HL-60 (cell line): ENCODE measurements at regions not wholly inside any gene's neighbourhood (a gene's known extent, or its start where the extent isn't known, plus 50 kb on each side); places are given as distances from the start of the nearest gene placed in this dataset.

Experiments
- DNase-seq, 2 experiments: peaks; one replicate each; pipeline ENCODE4 v3.0.0-alpha.2; 2010 to 2020; ENCODE audit warnings: low read depth in 1 of 2, low spot score in 1 of 2
- H3K27ac ChIP-seq: fragments of 250-450 bp; sonication (Bioruptor Pico); replicated peaks from 2 replicates; pipeline ENCODE4 v1.5.1; 2020; ENCODE audit warnings: mild to moderate bottlenecking, moderate library complexity
- H3K27me3 ChIP-seq: fragments of 250-450 bp; sonication (Bioruptor Pico); 2 replicates; pipeline ENCODE4 v1.5.1; 2021; ENCODE audit warnings: mild to moderate bottlenecking, moderate library complexity; ENCODE audit not compliant: insufficient read depth, poor library complexity, severe bottlenecking
- H3K4me3 ChIP-seq: replicated peaks from 2 replicates; pipeline ENCODE4 v1.5.1; 2011; ENCODE audit warnings: mild to moderate bottlenecking, control low read depth, low read length; ENCODE audit not compliant: insufficient read depth
- GABPA ChIP-seq: IDR thresholded peaks from 2 replicates; pipeline ENCODE4 v1.6.1; 2012; ENCODE audit warnings: low read depth
- POLR2AphosphoS5 ChIP-seq: IDR thresholded peaks from 2 replicates; pipeline ENCODE4 v1.6.1; 2012; ENCODE audit warnings: low read depth
- REST ChIP-seq: IDR thresholded peaks from 2 replicates; pipeline ENCODE4 v1.6.1; 2012; ENCODE audit warnings: low read depth; ENCODE audit not compliant: insufficient replicate concordance
- SPI1 ChIP-seq: IDR thresholded peaks from 2 replicates; pipeline ENCODE4 v1.6.1; 2012; ENCODE audit warnings: low read depth, mild to moderate bottlenecking, borderline replicate concordance
- TF ChIP-seq, protein P1 (sequence below): IDR thresholded peaks from one replicate; pipeline ENCODE4 v1.5.1; 2011; ENCODE audit warnings: low read length, control low read depth, inconsistent platforms; ENCODE audit not compliant: insufficient read depth

DNA sequence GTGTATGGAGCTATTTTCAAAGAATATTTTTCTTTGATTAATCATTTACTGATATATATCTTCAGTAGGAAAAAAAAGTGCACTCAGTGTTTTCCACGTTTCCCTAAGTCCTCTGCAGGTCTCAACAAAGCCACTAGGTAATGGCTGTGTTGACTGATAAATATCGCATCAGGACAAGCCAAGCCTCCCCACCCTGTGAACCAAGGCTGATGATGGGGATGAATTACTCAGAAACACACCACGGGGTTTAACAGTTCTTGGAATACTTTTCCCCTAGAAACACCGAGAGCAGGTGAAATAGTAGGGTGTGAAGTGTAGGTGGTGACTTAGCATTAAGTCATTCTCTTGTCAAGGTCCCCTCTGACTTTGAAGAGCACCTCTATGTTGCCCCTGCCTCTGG lies 423.5 kb upstream of the IGFBP3 start:
- H3K27me3 ChIP-seq = no peaks in the 10 kb centered on the region
- DNase-seq = no peak
- no peak overlapping the region for H3K4me3 ChIP-seq
- TF ChIP-seq POLR2AphosphoS5 (no peak), GABPA (no peak), REST (no peak), SPI1 (no peak)
- TF ChIP-seq, protein P1, sequence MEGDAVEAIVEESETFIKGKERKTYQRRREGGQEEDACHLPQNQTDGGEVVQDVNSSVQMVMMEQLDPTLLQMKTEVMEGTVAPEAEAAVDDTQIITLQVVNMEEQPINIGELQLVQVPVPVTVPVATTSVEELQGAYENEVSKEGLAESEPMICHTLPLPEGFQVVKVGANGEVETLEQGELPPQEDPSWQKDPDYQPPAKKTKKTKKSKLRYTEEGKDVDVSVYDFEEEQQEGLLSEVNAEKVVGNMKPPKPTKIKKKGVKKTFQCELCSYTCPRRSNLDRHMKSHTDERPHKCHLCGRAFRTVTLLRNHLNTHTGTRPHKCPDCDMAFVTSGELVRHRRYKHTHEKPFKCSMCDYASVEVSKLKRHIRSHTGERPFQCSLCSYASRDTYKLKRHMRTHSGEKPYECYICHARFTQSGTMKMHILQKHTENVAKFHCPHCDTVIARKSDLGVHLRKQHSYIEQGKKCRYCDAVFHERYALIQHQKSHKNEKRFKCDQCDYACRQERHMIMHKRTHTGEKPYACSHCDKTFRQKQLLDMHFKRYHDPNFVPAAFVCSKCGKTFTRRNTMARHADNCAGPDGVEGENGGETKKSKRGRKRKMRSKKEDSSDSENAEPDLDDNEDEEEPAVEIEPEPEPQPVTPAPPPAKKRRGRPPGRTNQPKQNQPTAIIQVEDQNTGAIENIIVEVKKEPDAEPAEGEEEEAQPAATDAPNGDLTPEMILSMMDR = no peak
- no peak overlapping the region for H3K27ac ChIP-seq

- DNase-seq = no peak
- H3K27me3 ChIP-seq = no peaks in the 10 kb centered on the region
- no peak overlapping the region for H3K4me3 ChIP-seq
- no peak for TF ChIP-seq GABPA
- no peak for TF ChIP-seq POLR2AphosphoS5
- TF ChIP-seq, protein P1 = no peak
- TF ChIP-seq SPI1 = no peak
- no peak for TF ChIP-seq REST
- no peak overlapping the region for H3K27ac ChIP-seq
These were observed 422.7 kb upstream of the IGFBP3 start for GRCh38 chr7:46343802-46344201.

GRCh38 chr7:46322937-46323336 lies 401.9 kb upstream of the IGFBP3 start:
- DNase-seq = no peak
- Histone ChIP-seq H3K27ac (no peak overlapping the region), H3K27me3 (no peaks in the 10 kb centered on the region), H3K4me3 (no peak overlapping the region)
- TF ChIP-seq POLR2AphosphoS5 (no peak), SPI1 (no peak), REST (no peak)
